ENCODE measurements at regions not wholly inside any gene's neighbourhood (a gene's known extent, or its start where the extent isn't known, plus 50 kb on each side); places are given as distances from the start of the nearest gene placed in this dataset.

- TF ChIP-seq POLR2A (IDR thresholded peaks at IDR 0.05; ENCODE audit: low read length), result no peak
- no peak for TF ChIP-seq GATA1 (IDR thresholded peaks at IDR 0.05; ENCODE audit: low read depth, low read length)
Measured at GRCh38 chr11:116500947-116501602, 271.7 kb downstream of the BUD13 start.

Data from erythroblast (primary cell).